K562 (cell line): ENCODE measurements at regions not wholly inside any gene's neighbourhood (a gene's known extent, or its start where the extent isn't known, plus 50 kb on each side); places are given as distances from the start of the nearest gene placed in this dataset.

Experiments used
- ATAC-seq: fragments of 200-7000 bp; cut with Tn5 transposase; 3 replicates; pipeline ENCODE4 v1.9.1; 2020; ENCODE audit warnings: moderate library complexity
- BruUV-seq: library from RNA; stranded (reverse); fragments of 400-500 nt; replicated peaks from 2 replicates; lab custom pipeline; 2021; lab: Mats Ljungman, UMichigan
- CTCF ChIA-PET: fragments of 300-600 bp; formaldehyde crosslinking; extraction: SDS; loops from one replicate; lab custom pipeline; 2021; ENCODE audit warnings: low intra/inter-chr PET ratio; lab: Yijun Ruan, JAX
- POLR2A ChIA-PET: fragments of 300-600, 350-650 bp; sonication (Branson Sonifier 250); formaldehyde crosslinking; extraction: SDS; loops from one replicate; lab custom pipeline; 2021; ENCODE audit warnings: antibody characterized with exemption, inconsistent platforms; lab: Yijun Ruan, JAX
- DNase-seq, 4 experiments: peaks; one replicate each; pipeline versions ENCODE4 v3.0.0 to v3.0.0-alpha.2; 2011 to 2018; ENCODE audit warnings: low spot score in 3 of 4, mixed read lengths in 3 of 4; ENCODE audit errors: extremely low read depth in 1 of 4
- FAIRE-seq: peaks from 2 replicates; lab custom pipeline; 2011; peaks lifted over from hg19 to GRCh38; lab: Jason Lieb, UNC
- H2AFZ ChIP-seq: 2 replicates; pipeline ENCODE4 v1.6.0; 2011; ENCODE audit warnings: low read depth, low read length, control low read depth, inconsistent platforms
- H3K27ac ChIP-seq: fragments of 200-600 bp; 3 replicates; pipeline ENCODE4 v1.8.0; 2011; ENCODE audit warnings: low read depth, mild to moderate bottlenecking, control low read depth, inconsistent platforms, low read length, moderate library complexity, mixed read lengths; ENCODE audit errors: extremely low read depth
- H3K27me3 ChIP-seq, 2 experiments: fragments of 300-600 bp in 1 of 2; 2 replicates in 1 of 2; 3 replicates in 1 of 2; pipeline versions ENCODE4 v1.6.0 to v1.8.0; 2011; ENCODE audit warnings: inconsistent platforms in 2 of 2, low read length in 2 of 2, mild to moderate bottlenecking in 1 of 2, mixed read lengths in 1 of 2, moderate library complexity in 1 of 2; ENCODE audit not compliant: control insufficient read depth in 2 of 2, insufficient read depth in 2 of 2
- H3K36me3 ChIP-seq: fragments of 300-600 bp; 3 replicates; pipeline ENCODE4 v1.8.0; 2011; ENCODE audit warnings: mild to moderate bottlenecking, low read length, inconsistent platforms; ENCODE audit not compliant: control insufficient read depth, insufficient read depth
- H3K4me1 ChIP-seq, 2 experiments: fragments of 200-600 bp in 1 of 2; replicated peaks in 1 of 2; 2 replicates in 1 of 2; 3 replicates in 1 of 2; pipeline versions ENCODE4 v1.5.1 to v1.8.0; 2011; ENCODE audit warnings: inconsistent platforms in 2 of 2, low read length in 2 of 2, mild to moderate bottlenecking in 1 of 2, mixed read lengths in 1 of 2, moderate library complexity in 1 of 2; ENCODE audit not compliant: control insufficient read depth in 2 of 2, insufficient read depth in 2 of 2
- H3K4me2 ChIP-seq: 2 replicates; pipeline ENCODE4 v1.6.1; 2011; ENCODE audit warnings: low read length, control low read depth, inconsistent platforms, mixed read lengths; ENCODE audit not compliant: insufficient read depth
- H3K4me3 ChIP-seq: fragments of 200-600 bp; sonication (generic), shearing (Covaris generic); 2 replicates; pipeline ENCODE4 v1.5.1; 2016; ENCODE audit warnings: control low read depth, inconsistent platforms
- H3K79me2 ChIP-seq: fragments of 200-600 bp; 3 replicates; pipeline ENCODE4 v1.8.0; 2011; ENCODE audit warnings: low read length, inconsistent platforms; ENCODE audit not compliant: control insufficient read depth, insufficient read depth
- H3K9ac ChIP-seq, 2 experiments: 2 replicates each; pipeline versions ENCODE4 v1.6.0 to v1.6.1; 2011; ENCODE audit warnings: low read depth in 2 of 2, low read length in 2 of 2, control low read depth in 1 of 2, inconsistent platforms in 1 of 2, mild to moderate bottlenecking in 1 of 2, mixed read lengths in 1 of 2; ENCODE audit not compliant: insufficient read depth in 1 of 2
- H3K9me1 ChIP-seq: one replicate; pipeline ENCODE4 v1.6.0; 2011; ENCODE audit warnings: inconsistent platforms, mild to moderate bottlenecking, low read length, moderate library complexity; ENCODE audit not compliant: control insufficient read depth, insufficient read depth
- H3K9me3 ChIP-seq: replicated peaks from 2 replicates; pipeline ENCODE4 v1.5.1; 2011; ENCODE audit warnings: low read depth, low read length, inconsistent platforms; ENCODE audit not compliant: control insufficient read depth, insufficient read depth
- H4K20me1 ChIP-seq: replicated peaks from 2 replicates; pipeline ENCODE4 v1.6.1; 2011; ENCODE audit warnings: low read length, inconsistent platforms, mixed read lengths; ENCODE audit not compliant: control insufficient read depth, insufficient read depth
- CC2D1A ChIP-seq: fragments of 450-650 bp; IDR thresholded peaks from 2 replicates; pipeline ENCODE4 v1.6.1; 2017; ENCODE audit warnings: mild to moderate bottlenecking
- EP300 ChIP-seq: IDR thresholded peaks from 2 replicates; pipeline ENCODE4 v1.6.1; 2012; ENCODE audit warnings: low read length, improper control_type of control experiment
- NFXL1 ChIP-seq: fragments of 450-650 bp; formaldehyde crosslinking; IDR thresholded peaks from 2 replicates; pipeline ENCODE4 v1.4.0; 2021; ENCODE audit warnings: mild to moderate bottlenecking
- RBFOX2 ChIP-seq: fragments of 200-400 bp; formaldehyde crosslinking; IDR thresholded peaks from 2 replicates; pipeline ENCODE4 v1.6.1; 2017; ENCODE audit warnings: low read depth, mild to moderate bottlenecking, low read length, moderate library complexity
- RFX5 ChIP-seq: IDR thresholded peaks from 2 replicates; pipeline ENCODE4 v1.6.1; 2011; ENCODE audit warnings: low read depth, mild to moderate bottlenecking, improper control_type of control experiment, low read length
- RFX7 ChIP-seq: fragments of 250-450 bp; sonication (Bioruptor Pico); IDR thresholded peaks from 2 replicates; pipeline ENCODE4 v1.5.1; 2021; ENCODE audit warnings: mild to moderate bottlenecking
- SMAD4 ChIP-seq: fragments of 250-450 bp; sonication (Bioruptor Pico); conservative IDR thresholded peaks from 2 replicates; pipeline ENCODE4 v1.8.0; 2021; ENCODE audit warnings: inconsistent platforms, mild to moderate bottlenecking, moderate library complexity
- TAL1 ChIP-seq: fragments of 450-650 bp; IDR thresholded peaks from 2 replicates; pipeline ENCODE4 v1.6.1; 2016; ENCODE audit warnings: mild to moderate bottlenecking
- TFAM ChIP-seq: fragments of 250-450 bp; sonication (Bioruptor Pico); conservative IDR thresholded peaks from 2 replicates; pipeline ENCODE4 v1.5.0; 2021; ENCODE audit warnings: mild to moderate bottlenecking, moderate library complexity
- ZC3H8 ChIP-seq: fragments of 450-650 bp; IDR thresholded peaks from 2 replicates; pipeline ENCODE4 v1.6.1; 2017
- WGBS: fragments of 100-300 bp; shearing (Covaris generic); methylation state at CpG from one replicate; pipeline ENCODE4 v1.1.6; 2016; ENCODE audit warnings: low coverage, mixed read lengths; ENCODE audit not compliant: insufficient coverage; ENCODE audit errors: missing lambda C conversion rate; 5-methylcytosine and 5-hydroxymethylcytosine counted together
- in situ Hi-C: fragments of 300-500 bp; cut with MboI; formaldehyde crosslinking; loops from 4 replicates; pipeline ENCODE4 v1.15.0; 2018; ENCODE audit warnings: inconsistent platforms, mixed read lengths
- intact Hi-C: fragments of 100-400 bp; cut with micrococcal nuclease; formaldehyde crosslinking; loops from 2 replicates; pipeline ENCODE4 v1.14.2; 2022
- TF ChIP-seq, protein P1 (sequence below): fragments of 200-600 bp; sonication (generic); IDR thresholded peaks from one replicate; pipeline ENCODE4 v1.6.1; 2012; ENCODE audit warnings: mild to moderate bottlenecking, low read depth, low read length, inconsistent platforms

DNA sequence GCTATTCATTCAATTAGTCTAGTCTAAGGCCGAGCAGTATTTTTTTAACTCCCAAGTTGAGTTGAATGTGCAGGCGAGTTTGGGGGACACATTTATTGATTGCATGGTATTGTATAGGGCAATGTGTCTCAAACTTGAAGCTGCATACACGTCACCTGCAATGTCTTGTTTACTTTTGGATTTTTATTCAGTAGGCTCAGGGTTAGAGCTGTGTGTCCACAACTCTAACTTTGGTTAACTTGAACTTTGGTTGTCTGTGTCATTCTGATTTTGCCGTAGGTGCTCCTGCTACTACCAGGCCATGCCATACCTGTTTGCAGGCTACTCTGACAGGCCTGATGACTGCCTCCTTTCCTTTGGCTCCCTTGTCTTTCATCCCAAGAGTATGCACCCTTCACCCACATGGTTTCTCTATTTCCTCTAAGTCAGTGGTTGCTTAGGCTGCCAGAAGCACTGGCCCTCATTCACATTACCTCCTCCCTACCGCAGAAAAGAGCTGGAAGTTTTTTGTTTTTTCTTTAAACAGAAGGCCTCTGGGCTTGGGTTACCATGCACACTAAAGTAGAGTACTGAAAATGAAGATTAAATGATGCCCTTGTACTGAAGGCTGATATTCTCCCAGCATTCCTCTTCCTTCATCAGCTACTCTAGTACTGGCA lies 219.4 kb upstream of the SPOPL start:
- no peak overlapping the region for H3K9ac ChIP-seq
- H3K27ac ChIP-seq, result no peak overlapping the region
- DNase-seq (no peak), FAIRE-seq (no peak), ATAC-seq (no peak)
- H3K36me3 ChIP-seq, result no peaks in the 10 kb centered on the region
- no TSS peak for BruUV-seq
- 3% methylated on average over 5 of the region's 5 CpGs for WGBS
- in situ Hi-C loops, result no loop called here
- H2AFZ ChIP-seq, result no peak overlapping the region
- H3K27me3 ChIP-seq, result no peaks in the 10 kb centered on the region
- H3K9me3 ChIP-seq, result no peaks in the 10 kb centered on the region
- no peaks in the 10 kb centered on the region for H4K20me1 ChIP-seq
- no peak overlapping the region for H3K4me2 ChIP-seq
- H3K4me1 ChIP-seq, result no peaks in the 10 kb centered on the region
- ChIA-PET CTCF (no interaction called here), POLR2A (interaction anchor here (0.8 kb wide), 1 partner anchor 63 kb away, joined by 3 read pairs; no protein-coding TSS in a partner anchor)
- H3K79me2 ChIP-seq, result no peaks in the 10 kb centered on the region
- intact Hi-C loops, result no loop called here
- H3K4me3 ChIP-seq, result no peak overlapping the region
- no peaks in the 10 kb centered on the region for H3K9me1 ChIP-seq
- no peak for TF ChIP-seq EP300
- TF ChIP-seq TFAM (CRISPR knock-in tag), result no peak
- TF ChIP-seq, protein P1, sequence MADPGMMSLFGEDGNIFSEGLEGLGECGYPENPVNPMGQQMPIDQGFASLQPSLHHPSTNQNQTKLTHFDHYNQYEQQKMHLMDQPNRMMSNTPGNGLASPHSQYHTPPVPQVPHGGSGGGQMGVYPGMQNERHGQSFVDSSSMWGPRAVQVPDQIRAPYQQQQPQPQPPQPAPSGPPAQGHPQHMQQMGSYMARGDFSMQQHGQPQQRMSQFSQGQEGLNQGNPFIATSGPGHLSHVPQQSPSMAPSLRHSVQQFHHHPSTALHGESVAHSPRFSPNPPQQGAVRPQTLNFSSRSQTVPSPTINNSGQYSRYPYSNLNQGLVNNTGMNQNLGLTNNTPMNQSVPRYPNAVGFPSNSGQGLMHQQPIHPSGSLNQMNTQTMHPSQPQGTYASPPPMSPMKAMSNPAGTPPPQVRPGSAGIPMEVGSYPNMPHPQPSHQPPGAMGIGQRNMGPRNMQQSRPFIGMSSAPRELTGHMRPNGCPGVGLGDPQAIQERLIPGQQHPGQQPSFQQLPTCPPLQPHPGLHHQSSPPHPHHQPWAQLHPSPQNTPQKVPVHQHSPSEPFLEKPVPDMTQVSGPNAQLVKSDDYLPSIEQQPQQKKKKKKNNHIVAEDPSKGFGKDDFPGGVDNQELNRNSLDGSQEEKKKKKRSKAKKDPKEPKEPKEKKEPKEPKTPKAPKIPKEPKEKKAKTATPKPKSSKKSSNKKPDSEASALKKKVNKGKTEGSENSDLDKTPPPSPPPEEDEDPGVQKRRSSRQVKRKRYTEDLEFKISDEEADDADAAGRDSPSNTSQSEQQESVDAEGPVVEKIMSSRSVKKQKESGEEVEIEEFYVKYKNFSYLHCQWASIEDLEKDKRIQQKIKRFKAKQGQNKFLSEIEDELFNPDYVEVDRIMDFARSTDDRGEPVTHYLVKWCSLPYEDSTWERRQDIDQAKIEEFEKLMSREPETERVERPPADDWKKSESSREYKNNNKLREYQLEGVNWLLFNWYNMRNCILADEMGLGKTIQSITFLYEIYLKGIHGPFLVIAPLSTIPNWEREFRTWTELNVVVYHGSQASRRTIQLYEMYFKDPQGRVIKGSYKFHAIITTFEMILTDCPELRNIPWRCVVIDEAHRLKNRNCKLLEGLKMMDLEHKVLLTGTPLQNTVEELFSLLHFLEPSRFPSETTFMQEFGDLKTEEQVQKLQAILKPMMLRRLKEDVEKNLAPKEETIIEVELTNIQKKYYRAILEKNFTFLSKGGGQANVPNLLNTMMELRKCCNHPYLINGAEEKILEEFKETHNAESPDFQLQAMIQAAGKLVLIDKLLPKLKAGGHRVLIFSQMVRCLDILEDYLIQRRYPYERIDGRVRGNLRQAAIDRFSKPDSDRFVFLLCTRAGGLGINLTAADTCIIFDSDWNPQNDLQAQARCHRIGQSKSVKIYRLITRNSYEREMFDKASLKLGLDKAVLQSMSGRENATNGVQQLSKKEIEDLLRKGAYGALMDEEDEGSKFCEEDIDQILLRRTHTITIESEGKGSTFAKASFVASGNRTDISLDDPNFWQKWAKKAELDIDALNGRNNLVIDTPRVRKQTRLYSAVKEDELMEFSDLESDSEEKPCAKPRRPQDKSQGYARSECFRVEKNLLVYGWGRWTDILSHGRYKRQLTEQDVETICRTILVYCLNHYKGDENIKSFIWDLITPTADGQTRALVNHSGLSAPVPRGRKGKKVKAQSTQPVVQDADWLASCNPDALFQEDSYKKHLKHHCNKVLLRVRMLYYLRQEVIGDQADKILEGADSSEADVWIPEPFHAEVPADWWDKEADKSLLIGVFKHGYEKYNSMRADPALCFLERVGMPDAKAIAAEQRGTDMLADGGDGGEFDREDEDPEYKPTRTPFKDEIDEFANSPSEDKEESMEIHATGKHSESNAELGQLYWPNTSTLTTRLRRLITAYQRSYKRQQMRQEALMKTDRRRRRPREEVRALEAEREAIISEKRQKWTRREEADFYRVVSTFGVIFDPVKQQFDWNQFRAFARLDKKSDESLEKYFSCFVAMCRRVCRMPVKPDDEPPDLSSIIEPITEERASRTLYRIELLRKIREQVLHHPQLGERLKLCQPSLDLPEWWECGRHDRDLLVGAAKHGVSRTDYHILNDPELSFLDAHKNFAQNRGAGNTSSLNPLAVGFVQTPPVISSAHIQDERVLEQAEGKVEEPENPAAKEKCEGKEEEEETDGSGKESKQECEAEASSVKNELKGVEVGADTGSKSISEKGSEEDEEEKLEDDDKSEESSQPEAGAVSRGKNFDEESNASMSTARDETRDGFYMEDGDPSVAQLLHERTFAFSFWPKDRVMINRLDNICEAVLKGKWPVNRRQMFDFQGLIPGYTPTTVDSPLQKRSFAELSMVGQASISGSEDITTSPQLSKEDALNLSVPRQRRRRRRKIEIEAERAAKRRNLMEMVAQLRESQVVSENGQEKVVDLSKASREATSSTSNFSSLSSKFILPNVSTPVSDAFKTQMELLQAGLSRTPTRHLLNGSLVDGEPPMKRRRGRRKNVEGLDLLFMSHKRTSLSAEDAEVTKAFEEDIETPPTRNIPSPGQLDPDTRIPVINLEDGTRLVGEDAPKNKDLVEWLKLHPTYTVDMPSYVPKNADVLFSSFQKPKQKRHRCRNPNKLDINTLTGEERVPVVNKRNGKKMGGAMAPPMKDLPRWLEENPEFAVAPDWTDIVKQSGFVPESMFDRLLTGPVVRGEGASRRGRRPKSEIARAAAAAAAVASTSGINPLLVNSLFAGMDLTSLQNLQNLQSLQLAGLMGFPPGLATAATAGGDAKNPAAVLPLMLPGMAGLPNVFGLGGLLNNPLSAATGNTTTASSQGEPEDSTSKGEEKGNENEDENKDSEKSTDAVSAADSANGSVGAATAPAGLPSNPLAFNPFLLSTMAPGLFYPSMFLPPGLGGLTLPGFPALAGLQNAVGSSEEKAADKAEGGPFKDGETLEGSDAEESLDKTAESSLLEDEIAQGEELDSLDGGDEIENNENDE, result no peak
- TF ChIP-seq RFX7 (CRISPR knock-in tag), result no peak
- TF ChIP-seq SMAD4 (CRISPR knock-in tag), result no peak
- TF ChIP-seq TAL1, result no peak
- TF ChIP-seq RFX5, result no peak
- TF ChIP-seq ZC3H8, result no peak
- no peak for TF ChIP-seq RBFOX2
- no peak for TF ChIP-seq CC2D1A
- TF ChIP-seq NFXL1 (CRISPR knock-in tag), result no peak
